ENCODE measurements at regions not wholly inside any gene's neighbourhood (a gene's known extent, or its start where the extent isn't known, plus 50 kb on each side); places are given as distances from the start of the nearest gene placed in this dataset.

DNA sequence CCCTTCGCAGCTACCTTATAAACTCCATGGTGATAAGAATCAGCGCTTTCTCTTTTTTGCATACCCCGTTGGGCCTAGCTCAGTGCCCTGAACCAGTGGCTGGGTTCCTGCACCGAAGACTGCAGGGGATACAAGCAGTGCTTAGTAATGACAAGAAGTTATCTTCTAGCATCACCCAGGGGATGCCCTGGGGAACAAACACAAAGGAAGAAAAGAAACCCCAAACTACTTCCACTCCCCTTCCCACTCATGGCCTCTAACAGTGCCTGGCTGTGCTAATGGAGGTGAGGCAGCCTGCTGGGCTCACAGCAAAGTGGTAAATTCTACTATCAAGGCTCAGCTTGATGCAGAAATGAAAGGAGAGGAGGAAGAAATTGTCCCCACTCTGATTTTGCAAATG is 314.7 kb downstream of the TXNL1 start:
- Histone ChIP-seq H3K9ac (ENCODE audit: low read length) (no peak overlapping the region), H3K9me2 (replicated peaks; ENCODE audit: insufficient read depth, low read length) (no peaks in the 10 kb centered on the region), H4K20me1 (ENCODE audit: low read depth, low read length) (no peaks in the 10 kb centered on the region), H3K4me2 (ENCODE audit: low read depth, low read length, poor library complexity, severe bottlenecking) (no peak overlapping the region), H3K9me3 (ENCODE audit: insufficient read depth, low read length) (no peaks in the 10 kb centered on the region), H3K36me3 (ENCODE audit: low read length) (no peaks in the 10 kb centered on the region), H3F3A (ENCODE audit: insufficient read depth) (no peaks in the 10 kb centered on the region), H3K27ac (ENCODE audit: low read depth, low read length) (no peak overlapping the region), H3K4me3 (ENCODE audit: insufficient read depth, low read length, poor library complexity, severe bottlenecking) (no peak overlapping the region), H3K27me3 (ENCODE audit: low read length) (no peaks in the 10 kb centered on the region), H3K79me2 (ENCODE audit: insufficient read depth, low read length) (no peaks in the 10 kb centered on the region), H2AFZ (ENCODE audit: low read depth, low read length, severe bottlenecking) (no peak overlapping the region)
- TF ChIP-seq, protein P1, sequence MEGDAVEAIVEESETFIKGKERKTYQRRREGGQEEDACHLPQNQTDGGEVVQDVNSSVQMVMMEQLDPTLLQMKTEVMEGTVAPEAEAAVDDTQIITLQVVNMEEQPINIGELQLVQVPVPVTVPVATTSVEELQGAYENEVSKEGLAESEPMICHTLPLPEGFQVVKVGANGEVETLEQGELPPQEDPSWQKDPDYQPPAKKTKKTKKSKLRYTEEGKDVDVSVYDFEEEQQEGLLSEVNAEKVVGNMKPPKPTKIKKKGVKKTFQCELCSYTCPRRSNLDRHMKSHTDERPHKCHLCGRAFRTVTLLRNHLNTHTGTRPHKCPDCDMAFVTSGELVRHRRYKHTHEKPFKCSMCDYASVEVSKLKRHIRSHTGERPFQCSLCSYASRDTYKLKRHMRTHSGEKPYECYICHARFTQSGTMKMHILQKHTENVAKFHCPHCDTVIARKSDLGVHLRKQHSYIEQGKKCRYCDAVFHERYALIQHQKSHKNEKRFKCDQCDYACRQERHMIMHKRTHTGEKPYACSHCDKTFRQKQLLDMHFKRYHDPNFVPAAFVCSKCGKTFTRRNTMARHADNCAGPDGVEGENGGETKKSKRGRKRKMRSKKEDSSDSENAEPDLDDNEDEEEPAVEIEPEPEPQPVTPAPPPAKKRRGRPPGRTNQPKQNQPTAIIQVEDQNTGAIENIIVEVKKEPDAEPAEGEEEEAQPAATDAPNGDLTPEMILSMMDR (IDR thresholded peaks at IDR 0.05; ENCODE audit: insufficient read depth, low read length, poor library complexity, severe bottlenecking) = no peak
- no peak for TF ChIP-seq EZH2phosphoT487 (conservative IDR thresholded peaks at IDR 0.05; ENCODE audit: low read length)

GRCh38 chr18:56322406-56322805 is 316.0 kb downstream of the TXNL1 start:
- Histone ChIP-seq H3K79me2 (ENCODE audit: insufficient read depth, low read length) (no peaks in the 10 kb centered on the region), H3K27ac (ENCODE audit: low read depth, low read length) (no peak overlapping the region), H3K4me3 (ENCODE audit: insufficient read depth, low read length, poor library complexity, severe bottlenecking) (no peak overlapping the region), H3K4me2 (ENCODE audit: low read depth, low read length, poor library complexity, severe bottlenecking) (no peak overlapping the region), H4K20me1 (ENCODE audit: low read depth, low read length) (no peaks in the 10 kb centered on the region), H3K36me3 (ENCODE audit: low read length) (no peaks in the 10 kb centered on the region), H3K9ac (ENCODE audit: low read length) (no peak overlapping the region), H3K9me2 (replicated peaks; ENCODE audit: insufficient read depth, low read length) (no peaks in the 10 kb centered on the region), H3K9me3 (ENCODE audit: insufficient read depth, low read length) (no peaks in the 10 kb centered on the region), H2AFZ (ENCODE audit: low read depth, low read length, severe bottlenecking) (no peak overlapping the region), H3F3A (ENCODE audit: insufficient read depth) (no peaks in the 10 kb centered on the region), H3K27me3 (ENCODE audit: low read length) (no peaks in the 10 kb centered on the region)
- TF ChIP-seq EZH2phosphoT487 (conservative IDR thresholded peaks at IDR 0.05; ENCODE audit: low read length) = no peak
- TF ChIP-seq, protein P1 (IDR thresholded peaks at IDR 0.05; ENCODE audit: insufficient read depth, low read length, poor library complexity, severe bottlenecking) = no peak

DNA sequence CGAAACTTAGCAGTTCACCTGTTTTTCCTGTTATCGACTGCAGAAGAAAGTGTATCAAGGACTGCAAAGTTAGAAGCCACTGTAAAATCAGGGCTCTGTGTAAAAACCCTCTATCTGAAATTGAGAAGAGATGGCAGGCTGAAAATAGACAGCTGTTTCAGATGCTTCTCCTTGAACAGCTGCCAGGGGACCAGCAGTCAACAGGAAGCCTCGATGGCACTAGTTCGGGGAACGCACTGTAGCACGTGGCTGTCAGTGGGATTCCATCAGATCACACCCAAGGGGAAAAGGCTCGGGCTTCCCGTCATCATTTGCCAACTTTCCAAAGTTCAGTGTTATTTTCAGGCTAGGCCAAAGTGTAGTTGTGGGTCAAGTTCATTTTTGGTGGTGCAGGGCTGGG is 316.9 kb downstream of the TXNL1 start:
- H3K9ac ChIP-seq (ENCODE audit: low read length) = no peak overlapping the region
- H4K20me1 ChIP-seq (ENCODE audit: low read depth, low read length) = no peaks in the 10 kb centered on the region
- no peak overlapping the region for H3K4me2 ChIP-seq (ENCODE audit: low read depth, low read length, poor library complexity, severe bottlenecking)
- no peaks in the 10 kb centered on the region for H3K9me3 ChIP-seq (ENCODE audit: insufficient read depth, low read length)
- no peaks in the 10 kb centered on the region for H3K27me3 ChIP-seq (ENCODE audit: low read length)
- H2AFZ ChIP-seq (ENCODE audit: low read depth, low read length, severe bottlenecking) = no peak overlapping the region
- TF ChIP-seq, protein P1 (IDR thresholded peaks at IDR 0.05; ENCODE audit: insufficient read depth, low read length, poor library complexity, severe bottlenecking) = no peak
- no peak for TF ChIP-seq EZH2phosphoT487 (conservative IDR thresholded peaks at IDR 0.05; ENCODE audit: low read length)
- H3K36me3 ChIP-seq (ENCODE audit: low read length) = no peaks in the 10 kb centered on the region
- no peak overlapping the region for H3K4me3 ChIP-seq (ENCODE audit: insufficient read depth, low read length, poor library complexity, severe bottlenecking)
- H3K9me2 ChIP-seq (replicated peaks; ENCODE audit: insufficient read depth, low read length) = no peaks in the 10 kb centered on the region
- H3K27ac ChIP-seq (ENCODE audit: low read depth, low read length) = no peak overlapping the region
- H3F3A ChIP-seq (ENCODE audit: insufficient read depth) = no peaks in the 10 kb centered on the region
- H3K79me2 ChIP-seq (ENCODE audit: insufficient read depth, low read length) = no peaks in the 10 kb centered on the region

Measured in SU-DHL-6 (cell line).